ENCODE measurements at regions not wholly inside any gene's neighbourhood (a gene's known extent, or its start where the extent isn't known, plus 50 kb on each side); places are given as distances from the start of the nearest gene placed in this dataset.
"Not testable (repeated sequence)": the region's sequence is repeated elsewhere in the genome, so short reads cannot be mapped to it uniquely, and the experiment has no call there.

- DNase-seq (ENCODE audit: low spot score), result no peak
Measured at GRCh38 chr13:84654654-84655275, 772.5 kb upstream of the SLITRK1 start.

- no peak for DNase-seq (ENCODE audit: low spot score)
Measured at GRCh38 chr13:84653915-84654534, 771.8 kb upstream of the SLITRK1 start.

GRCh38 chr13:84651705-84652104, 769.4 kb upstream of the SLITRK1 start:
- DNase-seq (ENCODE audit: low spot score), result no peak

GRCh38 chr13:84651288-84651687, 769.0 kb upstream of the SLITRK1 start:
- DNase-seq (ENCODE audit: low spot score), result no peak

GRCh38 chr13:84649853-84650252, 767.6 kb upstream of the SLITRK1 start:
- no peak for DNase-seq (ENCODE audit: low spot score)

GRCh38 chr13:84648069-84648640, 765.9 kb upstream of the SLITRK1 start:
- DNase-seq (ENCODE audit: low spot score), result no peak

- no peak for DNase-seq (ENCODE audit: low spot score)
Measured at GRCh38 chr13:84646957-84647356, 764.7 kb upstream of the SLITRK1 start.

GRCh38 chr13:84645196-84646012, 763.1 kb upstream of the SLITRK1 start:
- DNase-seq (ENCODE audit: low spot score), result no peak

- no peak for DNase-seq (ENCODE audit: low spot score)
Measured at GRCh38 chr13:84641491-84641890, 759.2 kb upstream of the SLITRK1 start.

- no peak for DNase-seq (ENCODE audit: low spot score)
Measured at GRCh38 chr13:84640691-84641090, 758.4 kb upstream of the SLITRK1 start.

- no peak for DNase-seq (ENCODE audit: low spot score)
Measured at GRCh38 chr13:84630476-84630875, 748.2 kb upstream of the SLITRK1 start.

GRCh38 chr13:84616864-84617263, 734.6 kb upstream of the SLITRK1 start:
- no peak for DNase-seq (ENCODE audit: low spot score)

GRCh38 chr13:84609716-84610115, 727.4 kb upstream of the SLITRK1 start:
- DNase-seq (ENCODE audit: low spot score), result no peak

- no peak for DNase-seq (ENCODE audit: low spot score)
Measured at GRCh38 chr13:84607261-84608013, 725.2 kb upstream of the SLITRK1 start.

GRCh38 chr13:84606616-84607015, 724.3 kb upstream of the SLITRK1 start:
- DNase-seq (ENCODE audit: low spot score), result no peak

- DNase-seq (ENCODE audit: low spot score), result no peak
Measured at GRCh38 chr13:84605927-84606326, 723.7 kb upstream of the SLITRK1 start.

GRCh38 chr13:84591444-84591843, 709.2 kb upstream of the SLITRK1 start:
- no peak for DNase-seq (ENCODE audit: low spot score)

GRCh38 chr13:84590663-84591062, 708.4 kb upstream of the SLITRK1 start:
- no peak for DNase-seq (ENCODE audit: low spot score)

- no peak for DNase-seq (ENCODE audit: low spot score)
Measured at GRCh38 chr13:84588023-84588422, 705.7 kb upstream of the SLITRK1 start.

- DNase-seq (ENCODE audit: low spot score), result not testable (repeated sequence)
Measured at GRCh38 chr13:84579901-84580300, 697.6 kb upstream of the SLITRK1 start.

GRCh38 chr13:84574851-84575250, 692.6 kb upstream of the SLITRK1 start:
- peak; percentile 29 for DNase-seq (ENCODE audit: low spot score)

GRCh38 chr13:84571264-84571663, 689.0 kb upstream of the SLITRK1 start:
- DNase-seq (ENCODE audit: low spot score), result no peak
